ENCODE measurements at regions not wholly inside any gene's neighbourhood (a gene's known extent, or its start where the extent isn't known, plus 50 kb on each side); places are given as distances from the start of the nearest gene placed in this dataset.

DNA sequence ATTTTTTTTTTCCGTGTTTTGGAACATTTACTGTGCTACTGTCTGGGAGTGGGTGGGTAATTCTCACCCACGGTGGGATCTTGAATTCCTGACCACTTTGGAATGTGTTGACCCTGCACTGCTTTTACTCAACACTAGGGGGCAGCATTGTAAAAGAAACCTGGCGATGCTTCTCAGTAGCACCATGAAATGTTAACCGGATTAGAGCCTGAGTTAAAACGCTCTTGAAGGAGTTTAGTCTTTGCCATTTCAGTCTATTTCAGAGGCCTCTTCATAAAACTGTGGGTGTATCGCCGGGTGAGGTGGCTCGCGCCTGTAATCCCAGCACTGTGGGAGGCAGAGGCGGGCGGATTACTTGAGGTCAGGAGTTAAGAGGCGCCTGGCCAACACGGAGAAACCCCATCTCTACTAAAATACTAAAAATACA lies 79.0 kb upstream of the PRNP start:
- TF ChIP-seq EZH2 (IDR thresholded peaks at IDR 0.05; ENCODE audit: borderline replicate concordance, low read length), result no peak
- TF ChIP-seq, protein P1, sequence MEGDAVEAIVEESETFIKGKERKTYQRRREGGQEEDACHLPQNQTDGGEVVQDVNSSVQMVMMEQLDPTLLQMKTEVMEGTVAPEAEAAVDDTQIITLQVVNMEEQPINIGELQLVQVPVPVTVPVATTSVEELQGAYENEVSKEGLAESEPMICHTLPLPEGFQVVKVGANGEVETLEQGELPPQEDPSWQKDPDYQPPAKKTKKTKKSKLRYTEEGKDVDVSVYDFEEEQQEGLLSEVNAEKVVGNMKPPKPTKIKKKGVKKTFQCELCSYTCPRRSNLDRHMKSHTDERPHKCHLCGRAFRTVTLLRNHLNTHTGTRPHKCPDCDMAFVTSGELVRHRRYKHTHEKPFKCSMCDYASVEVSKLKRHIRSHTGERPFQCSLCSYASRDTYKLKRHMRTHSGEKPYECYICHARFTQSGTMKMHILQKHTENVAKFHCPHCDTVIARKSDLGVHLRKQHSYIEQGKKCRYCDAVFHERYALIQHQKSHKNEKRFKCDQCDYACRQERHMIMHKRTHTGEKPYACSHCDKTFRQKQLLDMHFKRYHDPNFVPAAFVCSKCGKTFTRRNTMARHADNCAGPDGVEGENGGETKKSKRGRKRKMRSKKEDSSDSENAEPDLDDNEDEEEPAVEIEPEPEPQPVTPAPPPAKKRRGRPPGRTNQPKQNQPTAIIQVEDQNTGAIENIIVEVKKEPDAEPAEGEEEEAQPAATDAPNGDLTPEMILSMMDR (IDR thresholded peaks at IDR 0.05; ENCODE audit: low read length), result peak; percentile 93
- H3K4me3 ChIP-seq (ENCODE audit: low read depth, low read length, poor library complexity, severe bottlenecking), result no peak overlapping the region

DNA sequence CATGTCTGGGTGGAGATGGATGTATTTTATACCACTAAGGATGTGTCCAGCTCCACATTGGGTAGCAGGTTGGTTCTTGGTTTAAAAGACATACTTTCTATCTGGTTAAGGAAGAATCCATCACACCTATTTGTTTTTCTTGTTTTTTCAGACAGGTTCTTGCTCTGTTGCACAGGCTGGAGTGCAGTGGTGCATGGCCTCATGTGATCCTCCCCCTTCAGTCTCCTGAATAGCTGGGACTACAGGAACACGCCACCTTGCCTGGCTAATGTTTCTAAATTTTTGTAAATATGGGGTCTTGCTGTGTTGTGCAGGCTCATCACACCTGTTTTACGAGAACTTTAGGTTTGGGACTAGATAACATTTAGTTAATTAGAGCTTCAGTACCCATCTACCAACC lies 80.2 kb upstream of the PRNP start:
- H4K20me1 ChIP-seq (ENCODE audit: insufficient read depth, low read length), result no peaks in the 10 kb centered on the region
- no peaks in the 10 kb centered on the region for H3K9me2 ChIP-seq (ENCODE audit: low read depth, low read length)
- no peak overlapping the region for H3K27ac ChIP-seq (ENCODE audit: low read depth, low read length, poor library complexity, severe bottlenecking)
- H3K4me3 ChIP-seq (ENCODE audit: low read depth, low read length, poor library complexity, severe bottlenecking), result no peak overlapping the region
- no peaks in the 10 kb centered on the region for H3K79me2 ChIP-seq (ENCODE audit: insufficient read depth, low read length)
- peaks cover 3% of the 10 kb centered on the region for H3K4me1 ChIP-seq (ENCODE audit: insufficient read depth, low read length, severe bottlenecking)
- no peak overlapping the region for H2AFZ ChIP-seq (ENCODE audit: low read length)
- H3K4me2 ChIP-seq (ENCODE audit: low read length), result no peak overlapping the region
- H3K9me3 ChIP-seq (ENCODE audit: low read length), result no peaks in the 10 kb centered on the region
- no peaks in the 10 kb centered on the region for H3K36me3 ChIP-seq (ENCODE audit: insufficient read depth, low read length)
- H3K9ac ChIP-seq (ENCODE audit: low read length), result no peak overlapping the region
- no peaks in the 10 kb centered on the region for H3F3A ChIP-seq (ENCODE audit: insufficient read depth, low read length)
- TF ChIP-seq, protein P1 (IDR thresholded peaks at IDR 0.05; ENCODE audit: low read length), result no peak
- no peak for TF ChIP-seq EZH2 (IDR thresholded peaks at IDR 0.05; ENCODE audit: borderline replicate concordance, low read length)
- no peaks in the 10 kb centered on the region for H3K27me3 ChIP-seq (ENCODE audit: insufficient read depth, low read length)

More for the DNA sequence above, 79.0 kb upstream of the PRNP start:
- Histone ChIP-seq H3K9ac (ENCODE audit: low read length) (peak overlapping the region; percentile 14; the same call in 1 of the 2 replicates), H2AFZ (ENCODE audit: low read length) (no peak overlapping the region), H3K4me1 (ENCODE audit: insufficient read depth, low read length, severe bottlenecking) (peaks cover 3% of the 10 kb centered on the region), H3K4me2 (ENCODE audit: low read length) (peak overlapping the region; percentile 25; the same call in 1 of the 2 replicates), H3F3A (ENCODE audit: insufficient read depth, low read length) (no peaks in the 10 kb centered on the region), H3K79me2 (ENCODE audit: insufficient read depth, low read length) (no peaks in the 10 kb centered on the region), H3K9me3 (ENCODE audit: low read length) (no peaks in the 10 kb centered on the region), H3K27me3 (ENCODE audit: insufficient read depth, low read length) (no peaks in the 10 kb centered on the region), H3K27ac (ENCODE audit: low read depth, low read length, poor library complexity, severe bottlenecking) (no peak overlapping the region), H3K36me3 (ENCODE audit: insufficient read depth, low read length) (no peaks in the 10 kb centered on the region), H4K20me1 (ENCODE audit: insufficient read depth, low read length) (no peaks in the 10 kb centered on the region), H3K9me2 (ENCODE audit: low read depth, low read length) (no peaks in the 10 kb centered on the region)

DNA sequence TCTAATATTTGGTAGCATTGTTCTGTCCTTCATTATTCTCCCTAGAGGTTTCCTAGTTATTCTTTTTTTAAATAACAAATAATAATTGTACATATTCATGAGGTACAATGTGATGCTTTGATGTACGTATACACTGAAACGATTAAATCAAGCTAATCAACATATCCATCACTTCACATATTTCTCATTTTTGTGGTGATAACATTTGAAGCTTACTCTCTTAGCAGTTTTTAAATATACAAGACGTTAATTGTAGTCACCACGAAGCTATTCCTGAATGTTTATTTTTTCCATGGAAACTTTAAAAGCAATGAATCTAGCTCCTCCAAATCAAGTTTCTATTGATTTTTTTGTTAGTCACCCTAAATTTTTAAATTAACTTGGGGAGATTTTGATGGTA lies 81.1 kb upstream of the PRNP start:
- no peaks in the 10 kb centered on the region for H3K36me3 ChIP-seq (ENCODE audit: insufficient read depth, low read length)

More for the DNA sequence above, 81.1 kb upstream of the PRNP start:
- Histone ChIP-seq H3K4me1 (ENCODE audit: insufficient read depth, low read length, severe bottlenecking) (peaks cover 3% of the 10 kb centered on the region), H3F3A (ENCODE audit: insufficient read depth, low read length) (no peaks in the 10 kb centered on the region), H2AFZ (ENCODE audit: low read length) (no peak overlapping the region), H3K79me2 (ENCODE audit: insufficient read depth, low read length) (no peaks in the 10 kb centered on the region), H3K9me3 (ENCODE audit: low read length) (no peaks in the 10 kb centered on the region), H3K9me2 (ENCODE audit: low read depth, low read length) (no peaks in the 10 kb centered on the region), H3K4me3 (ENCODE audit: low read depth, low read length, poor library complexity, severe bottlenecking) (no peak overlapping the region), H3K27me3 (ENCODE audit: insufficient read depth, low read length) (no peaks in the 10 kb centered on the region), H3K4me2 (ENCODE audit: low read length) (no peak overlapping the region), H3K9ac (ENCODE audit: low read length) (no peak overlapping the region), H4K20me1 (ENCODE audit: insufficient read depth, low read length) (no peaks in the 10 kb centered on the region), H3K27ac (ENCODE audit: low read depth, low read length, poor library complexity, severe bottlenecking) (no peak overlapping the region)
- no peak for TF ChIP-seq EZH2 (IDR thresholded peaks at IDR 0.05; ENCODE audit: borderline replicate concordance, low read length)
- TF ChIP-seq, protein P1 (IDR thresholded peaks at IDR 0.05; ENCODE audit: low read length), result no peak
